Spleen (tissue), 7 donors: ENCODE measurements at regions not wholly inside any gene's neighbourhood (a gene's known extent, or its start where the extent isn't known, plus 50 kb on each side); places are given as distances from the start of the nearest gene placed in this dataset.

Experiments used
- CTCF ChIP-seq, 11 experiments: fragments of 200-600 bp in 7 of 11; fragments of 450-650 bp in 4 of 11; sonication (generic) in 4 of 11; IDR thresholded peaks in 8 of 11; conservative IDR thresholded peaks in 3 of 11; 1 replicate in 7 of 11; 2 replicates in 4 of 11; pipeline versions ENCODE4 v1.4.0 to v1.8.0; 2016 to 2021; ENCODE audit warnings: antibody characterized with exemption in 11 of 11, inconsistent platforms in 4 of 11, mild to moderate bottlenecking in 1 of 11
- POLR2A ChIP-seq, 3 donors: fragments of 450-650 bp; IDR thresholded peaks; one replicate each; pipeline ENCODE4 v1.5.1; 2017; ENCODE audit warnings: antibody characterized with exemption in 3 of 3, mild to moderate bottlenecking in 1 of 3
- donor health status: DM: no; HTN: no; CAD: no; lungs with moderate emphysema.
- donor health status: DM: no; HTN: no; CAD: no.
- donor health status: DM: no; HTN: no; CAD: no.

- TF ChIP-seq CTCF (IDR thresholded peaks at IDR 0.05 in 8 of 11, conservative IDR thresholded peaks at IDR 0.05 in 3 of 11) (no peak), POLR2A (IDR thresholded peaks at IDR 0.05) (no peak)
Measured at GRCh38 chr5:88553986-88554385, 285.3 kb upstream of the TMEM161B start.
